Iris pigment epithelial cell (primary cell): ENCODE measurements at regions not wholly inside any gene's neighbourhood (a gene's known extent, or its start where the extent isn't known, plus 50 kb on each side); places are given as distances from the start of the nearest gene placed in this dataset.
"Not testable (repeated sequence)": the region's sequence is repeated elsewhere in the genome, so short reads cannot be mapped to it uniquely, and the experiment has no call there.

Experiments used
- DNase-seq: peaks from one replicate; pipeline ENCODE4 v3.0.0-alpha.2; 2011; ENCODE audit warnings: low read depth

GRCh38 chr4:55251342-55251741 lies 94.7 kb upstream of the SRD5A3 start:
- peak; percentile 7 for DNase-seq

GRCh38 chr4:55251896-55252295 lies 94.1 kb upstream of the SRD5A3 start:
- DNase-seq = no peak

- no peak for DNase-seq
Measured at GRCh38 chr4:55253948-55254593, 92.0 kb upstream of the SRD5A3 start.

GRCh38 chr4:55255179-55255578 lies 90.9 kb upstream of the SRD5A3 start:
- peak; percentile 85 for DNase-seq

- DNase-seq = no peak
Measured at GRCh38 chr4:55256787-55257186, 89.3 kb upstream of the SRD5A3 start.

GRCh38 chr4:55258152-55258865 lies 87.7 kb upstream of the SRD5A3 start:
- no peak for DNase-seq

- DNase-seq = no peak
Measured at GRCh38 chr4:55259294-55259693, 86.7 kb upstream of the SRD5A3 start.

GRCh38 chr4:55269470-55269869 lies 76.6 kb upstream of the SRD5A3 start:
- no peak for DNase-seq

- DNase-seq = no peak
Measured at GRCh38 chr4:55269995-55270394, 76.0 kb upstream of the SRD5A3 start.

- DNase-seq = no peak
Measured at GRCh38 chr4:55270481-55270880, 75.6 kb upstream of the SRD5A3 start.

GRCh38 chr4:55272102-55272501 lies 73.9 kb upstream of the SRD5A3 start:
- no peak for DNase-seq

GRCh38 chr4:55272589-55272988 lies 73.5 kb upstream of the SRD5A3 start:
- peak; percentile 8 for DNase-seq

GRCh38 chr4:55277011-55277410 lies 69.0 kb upstream of the SRD5A3 start:
- no peak for DNase-seq

GRCh38 chr4:55278316-55278715 lies 67.7 kb upstream of the SRD5A3 start:
- DNase-seq = no peak

- DNase-seq = not testable (repeated sequence)
Measured at GRCh38 chr4:55280474-55280873, 65.6 kb upstream of the SRD5A3 start.

- DNase-seq = not testable (repeated sequence)
Measured at GRCh38 chr4:55281118-55281683, 64.8 kb upstream of the SRD5A3 start.

- no peak for DNase-seq
Measured at GRCh38 chr4:55284331-55284730, 61.7 kb upstream of the SRD5A3 start.

- DNase-seq = peak; percentile 36
Measured at GRCh38 chr4:55291227-55291640, 54.8 kb upstream of the SRD5A3 start.

GRCh38 chr4:55296096-55296495 lies 49.9 kb upstream of the SRD5A3 start:
- no peak for DNase-seq
